Endothelial cell of umbilical vein (primary cell): ENCODE measurements at regions not wholly inside any gene's neighbourhood (a gene's known extent, or its start where the extent isn't known, plus 50 kb on each side); places are given as distances from the start of the nearest gene placed in this dataset.

Experiments
- BruUV-seq: library from RNA; stranded (reverse); fragments of 400-500 nt; replicated peaks from 2 replicates; lab custom pipeline; 2021; lab: Mats Ljungman, UMichigan
- CTCF ChIA-PET: fragments of 300-600, 350-600 bp; sonication (Branson Sonifier 250); formaldehyde crosslinking; loops from one replicate; lab custom pipeline; 2021; ENCODE audit warnings: antibody characterized with exemption, inconsistent platforms; lab: Charles Lee
- POLR2A ChIA-PET: fragments of 300-600, 350-600 bp; sonication (Branson Sonifier 250); formaldehyde crosslinking; loops from one replicate; lab custom pipeline; 2021; ENCODE audit warnings: antibody characterized with exemption, inconsistent platforms; lab: Charles Lee
- DNase-seq: peaks from one replicate; pipeline ENCODE4 v3.0.0-alpha.2; 2011; ENCODE audit warnings: low read depth, low spot score
- FAIRE-seq: peaks from 2 replicates; lab custom pipeline; 2011; peaks lifted over from hg19 to GRCh38; lab: Jason Lieb, UNC
- H2AFZ ChIP-seq: 2 replicates; pipeline ENCODE4 v1.6.0; 2012; ENCODE audit warnings: low read depth, low read length, control low read depth, inconsistent platforms
- H3K27ac ChIP-seq: 2 replicates; pipeline ENCODE4 v1.5.1; 2011; ENCODE audit warnings: low read depth, mild to moderate bottlenecking, control low read depth, low read length, moderate library complexity; ENCODE audit not compliant: insufficient read depth
- H3K27me3 ChIP-seq, 2 experiments: 2 replicates each; pipeline versions ENCODE4 v1.6.0 to v1.6.1; 2011; ENCODE audit warnings: low read length in 2 of 2, mixed read lengths in 1 of 2; ENCODE audit not compliant: control insufficient read depth in 2 of 2, insufficient read depth in 2 of 2
- H3K36me3 ChIP-seq, 2 experiments: 2 replicates in 1 of 2; 3 replicates in 1 of 2; pipeline ENCODE4 v1.5.1; 2011; ENCODE audit warnings: low read length in 2 of 2, mild to moderate bottlenecking in 1 of 2, moderate library complexity in 1 of 2; ENCODE audit not compliant: control insufficient read depth in 2 of 2, insufficient read depth in 2 of 2; ENCODE audit errors: extremely low read depth in 1 of 2
- H3K4me1 ChIP-seq: 3 replicates; pipeline ENCODE4 v1.5.1; 2011; ENCODE audit warnings: mild to moderate bottlenecking, low read length; ENCODE audit not compliant: control insufficient read depth, insufficient read depth; ENCODE audit errors: extremely low read depth
- H3K4me2 ChIP-seq: 2 replicates; pipeline ENCODE4 v1.6.1; 2011; ENCODE audit warnings: low read length, control low read depth, mixed read lengths; ENCODE audit not compliant: insufficient read depth
- H3K4me3 ChIP-seq, 3 experiments: fragments of 200-600 bp in 1 of 3; sonication (generic), shearing (Covaris generic) in 1 of 3; replicated peaks in 1 of 3; 2 replicates each; pipeline ENCODE4 v1.5.1; 2011 to 2016; ENCODE audit warnings: control low read depth in 3 of 3, low read length in 3 of 3, mild to moderate bottlenecking in 2 of 3, inconsistent platforms in 1 of 3, low read depth in 1 of 3, moderate library complexity in 1 of 3; ENCODE audit not compliant: insufficient read depth in 1 of 3
- H3K79me2 ChIP-seq: 2 replicates; pipeline ENCODE4 v1.6.0; 2012; ENCODE audit warnings: low read length, inconsistent platforms; ENCODE audit not compliant: control insufficient read depth, insufficient read depth
- H3K9ac ChIP-seq: replicated peaks from 2 replicates; pipeline ENCODE3; 2011; ENCODE audit warnings: low read length, control low read depth; ENCODE audit not compliant: insufficient read depth; ENCODE audit errors: extremely low read depth
- H3K9me1 ChIP-seq: replicated peaks from 3 replicates; pipeline ENCODE4 v1.6.0; 2011; ENCODE audit warnings: mild to moderate bottlenecking, low read length; ENCODE audit not compliant: control insufficient read depth, insufficient read depth; ENCODE audit errors: extremely low read depth
- H3K9me3 ChIP-seq: replicated peaks from 2 replicates; pipeline ENCODE4 v1.5.1; 2012; ENCODE audit warnings: low read length, inconsistent platforms; ENCODE audit not compliant: control insufficient read depth, insufficient read depth
- H4K20me1 ChIP-seq: replicated peaks from 2 replicates; pipeline ENCODE3; 2011; ENCODE audit warnings: mild to moderate bottlenecking, low read length; ENCODE audit not compliant: control insufficient read depth, insufficient read depth; ENCODE audit errors: extremely low read depth
- EZH2 ChIP-seq: IDR thresholded peaks from 2 replicates; pipeline ENCODE4 v1.6.1; 2012; ENCODE audit warnings: borderline replicate concordance, low read depth, mild to moderate bottlenecking, moderate library complexity, low read length, inconsistent platforms; ENCODE audit not compliant: severe bottlenecking
- FOS ChIP-seq: IDR thresholded peaks from 2 replicates; pipeline ENCODE4 v1.6.1; 2011; ENCODE audit warnings: mild to moderate bottlenecking, low read length, moderate library complexity, borderline replicate concordance; ENCODE audit not compliant: insufficient read depth
- GATA2 ChIP-seq: IDR thresholded peaks from 2 replicates; pipeline ENCODE4 v1.7.0; 2011; ENCODE audit warnings: low read depth, mild to moderate bottlenecking, moderate library complexity, mixed read lengths, low read length; ENCODE audit not compliant: insufficient read length, insufficient read depth
- JUN ChIP-seq: IDR thresholded peaks from 2 replicates; pipeline ENCODE4 v1.6.1; 2011; ENCODE audit warnings: borderline replicate concordance, low read depth; ENCODE audit not compliant: insufficient read length, insufficient read depth
- MYC ChIP-seq: IDR thresholded peaks from one replicate; pipeline ENCODE4 v1.6.1; 2011; ENCODE audit warnings: mild to moderate bottlenecking, low read depth, low read length
- POLR2A ChIP-seq: IDR thresholded peaks from 2 replicates; pipeline ENCODE4 v1.6.1; 2012; ENCODE audit warnings: low read depth, mild to moderate bottlenecking, control low read depth, low read length
- POLR2AphosphoS5 ChIP-seq: IDR thresholded peaks from 2 replicates; pipeline ENCODE4 v1.6.1; 2012; ENCODE audit warnings: low read depth, mild to moderate bottlenecking, control low read depth, low read length, moderate library complexity; ENCODE audit not compliant: insufficient read depth
- dilution Hi-C: fragments of 300-500 bp; cut with MboI; formaldehyde crosslinking; loops from one replicate; pipeline ENCODE4 v1.15.0; 2019; ENCODE audit warnings: low sequenced_read_pairs; ENCODE audit not compliant: extremely low pct_ligation_motif_present
- intact Hi-C: fragments of 100-400 bp; cut with micrococcal nuclease; formaldehyde crosslinking; loops from one replicate; pipeline ENCODE4 v1.10.0; 2022
- TF ChIP-seq, protein P1 (sequence below), 2 donors: IDR thresholded peaks; 1 replicate in 1 of 2; 2 replicates in 1 of 2; pipeline ENCODE4 v1.5.1; 2011; ENCODE audit warnings: low read length in 2 of 2, mild to moderate bottlenecking in 2 of 2, moderate library complexity in 2 of 2, control low read depth in 1 of 2, inconsistent platforms in 1 of 2, low read depth in 1 of 2; ENCODE audit not compliant: insufficient read depth in 1 of 2; ENCODE audit errors: extremely low read depth in 1 of 2
- TF ChIP-seq, protein P2 (sequence below): IDR thresholded peaks from 2 replicates; pipeline ENCODE4 v1.6.1; 2011; ENCODE audit not compliant: insufficient read depth, insufficient read length

DNA sequence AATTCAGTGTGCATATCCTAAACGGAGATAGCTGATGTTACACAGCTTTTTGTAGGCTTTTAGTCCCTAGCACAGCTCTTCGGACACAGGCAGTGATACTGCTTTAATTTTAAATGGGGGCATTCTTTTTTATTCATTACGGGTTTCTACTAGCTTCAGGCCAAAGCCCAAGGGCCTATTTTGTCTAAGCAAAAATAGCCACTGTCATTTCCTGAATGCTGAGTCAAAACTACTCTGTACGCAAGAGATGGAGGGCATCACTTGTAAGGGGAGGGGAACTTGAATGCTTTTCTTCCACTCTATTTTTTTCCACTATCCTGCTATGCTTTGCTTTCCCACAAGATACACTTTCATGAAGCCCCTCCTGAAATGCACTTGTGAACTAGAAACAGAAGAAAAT, 360.7 kb downstream of the PMP22 start:
- Histone ChIP-seq H3K79me2 (no peaks in the 10 kb centered on the region), H2AFZ (no peak overlapping the region), H3K36me3 (no peaks in the 10 kb centered on the region), H4K20me1 (no peaks in the 10 kb centered on the region), H3K9ac (no peak overlapping the region), H3K27ac (no peak overlapping the region), H3K27me3 (no peaks in the 10 kb centered on the region), H3K4me3 (no peak overlapping the region), H3K4me1 (no peaks in the 10 kb centered on the region), H3K9me3 (no peaks in the 10 kb centered on the region), H3K9me1 (no peaks in the 10 kb centered on the region), H3K4me2 (no peak overlapping the region)
- TF ChIP-seq JUN = no peak
- TF ChIP-seq, protein P1, sequence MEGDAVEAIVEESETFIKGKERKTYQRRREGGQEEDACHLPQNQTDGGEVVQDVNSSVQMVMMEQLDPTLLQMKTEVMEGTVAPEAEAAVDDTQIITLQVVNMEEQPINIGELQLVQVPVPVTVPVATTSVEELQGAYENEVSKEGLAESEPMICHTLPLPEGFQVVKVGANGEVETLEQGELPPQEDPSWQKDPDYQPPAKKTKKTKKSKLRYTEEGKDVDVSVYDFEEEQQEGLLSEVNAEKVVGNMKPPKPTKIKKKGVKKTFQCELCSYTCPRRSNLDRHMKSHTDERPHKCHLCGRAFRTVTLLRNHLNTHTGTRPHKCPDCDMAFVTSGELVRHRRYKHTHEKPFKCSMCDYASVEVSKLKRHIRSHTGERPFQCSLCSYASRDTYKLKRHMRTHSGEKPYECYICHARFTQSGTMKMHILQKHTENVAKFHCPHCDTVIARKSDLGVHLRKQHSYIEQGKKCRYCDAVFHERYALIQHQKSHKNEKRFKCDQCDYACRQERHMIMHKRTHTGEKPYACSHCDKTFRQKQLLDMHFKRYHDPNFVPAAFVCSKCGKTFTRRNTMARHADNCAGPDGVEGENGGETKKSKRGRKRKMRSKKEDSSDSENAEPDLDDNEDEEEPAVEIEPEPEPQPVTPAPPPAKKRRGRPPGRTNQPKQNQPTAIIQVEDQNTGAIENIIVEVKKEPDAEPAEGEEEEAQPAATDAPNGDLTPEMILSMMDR (IDR thresholded peaks at IDR 0.05; ENCODE audit: extremely low read depth in 1 of 2, insufficient read depth in 1 of 2, low read depth in 1 of 2, low read length in 2 of 2) = no peak
- TF ChIP-seq POLR2AphosphoS5 = no peak
- TF ChIP-seq, protein P2, sequence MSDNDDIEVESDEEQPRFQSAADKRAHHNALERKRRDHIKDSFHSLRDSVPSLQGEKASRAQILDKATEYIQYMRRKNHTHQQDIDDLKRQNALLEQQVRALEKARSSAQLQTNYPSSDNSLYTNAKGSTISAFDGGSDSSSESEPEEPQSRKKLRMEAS = no peak
- no peak for TF ChIP-seq MYC
- TF ChIP-seq POLR2A = no peak
- no peak for TF ChIP-seq EZH2
- TF ChIP-seq FOS = no peak
- TF ChIP-seq GATA2 = no peak
- ChIA-PET CTCF (interaction anchor here (1.2 kb wide), 1 partner anchor 23 kb away, joined by 3 read pairs; no protein-coding TSS in a partner anchor), POLR2A (no interaction called here)
- no TSS peak for BruUV-seq
- dilution Hi-C loops = no loop called here
- FAIRE-seq = no peak
- intact Hi-C loops = no loop called here
- DNase-seq = no peak
